Panc1 (cell line): ENCODE measurements at regions not wholly inside any gene's neighbourhood (a gene's known extent, or its start where the extent isn't known, plus 50 kb on each side); places are given as distances from the start of the nearest gene placed in this dataset.

Experiments used
- ATAC-seq: fragments of 200-7000 bp; cut with Tn5 transposase; 2 replicates; pipeline ENCODE4 v1.9.1; 2020; ENCODE audit warnings: mild to moderate bottlenecking, moderate library complexity
- BruUV-seq: library from RNA; stranded (reverse); fragments of 400-500 nt; replicated peaks from 2 replicates; lab custom pipeline; 2021; lab: Mats Ljungman, UMichigan
- CTCF ChIA-PET: fragments of 300-600 bp; sonication (Branson Sonifier 250); formaldehyde crosslinking; loops from one replicate; lab custom pipeline; 2022; ENCODE audit warnings: antibody characterized with exemption; lab: Charles Lee
- POLR2A ChIA-PET: fragments of 300-600 bp; sonication (Branson Sonifier 250); formaldehyde crosslinking; loops from one replicate; lab custom pipeline; 2022; ENCODE audit warnings: antibody characterized with exemption; lab: Charles Lee
- DNase-seq: peaks from one replicate; pipeline ENCODE4 v3.0.0-alpha.2; 2010; ENCODE audit warnings: low read depth, low spot score
- H3K27ac ChIP-seq: 2 replicates; pipeline ENCODE4 v1.5.1; 2011; ENCODE audit warnings: mild to moderate bottlenecking, low read length, inconsistent platforms
- H3K27me3 ChIP-seq: fragments of 200-500 bp; sonication (Bioruptor generic); 2 replicates; pipeline ENCODE4 v1.6.0; 2014; ENCODE audit warnings: low read length, inconsistent platforms; ENCODE audit not compliant: control insufficient read depth, insufficient read depth
- H3K36me3 ChIP-seq: fragments of 200-500 bp; sonication (Bioruptor generic); 2 replicates; pipeline ENCODE4 v1.5.1; 2014; ENCODE audit warnings: inconsistent platforms, mild to moderate bottlenecking, low read length, moderate library complexity; ENCODE audit not compliant: control insufficient read depth, insufficient read depth
- H3K4me1 ChIP-seq: 2 replicates; pipeline ENCODE4 v1.5.1; 2011; ENCODE audit warnings: inconsistent platforms, mild to moderate bottlenecking, low read length, moderate library complexity; ENCODE audit not compliant: control insufficient read depth, insufficient read depth
- H3K4me3 ChIP-seq, 2 experiments: 2 replicates each; pipeline ENCODE4 v1.5.1; 2011 to 2012; ENCODE audit warnings: low read depth in 2 of 2, low read length in 2 of 2, mild to moderate bottlenecking in 2 of 2, inconsistent platforms in 1 of 2, moderate library complexity in 1 of 2
- H3K9me3 ChIP-seq: fragments of 200-500 bp; sonication (Bioruptor generic); 2 replicates; pipeline ENCODE4 v1.5.1; 2014; ENCODE audit warnings: low read depth, mild to moderate bottlenecking, inconsistent platforms, low read length, moderate library complexity; ENCODE audit not compliant: control insufficient read depth, insufficient read depth
- POLR2AphosphoS5 ChIP-seq: IDR thresholded peaks from 2 replicates; pipeline ENCODE4 v1.6.1; 2012; ENCODE audit warnings: mild to moderate bottlenecking, low read depth, low read length, moderate library complexity
- REST ChIP-seq, 2 experiments: IDR thresholded peaks; 2 replicates each; pipeline ENCODE4 v1.6.1; 2011 to 2012; ENCODE audit warnings: low read depth in 2 of 2, control low read depth in 1 of 2, low read length in 1 of 2, mild to moderate bottlenecking in 1 of 2, moderate library complexity in 1 of 2; ENCODE audit not compliant: insufficient read depth in 1 of 2
- in situ Hi-C: cut with HindIII; loops from 2 replicates; pipeline ENCODE4 v1.10.0; 2016; ENCODE audit warnings: low sequenced_read_pairs, low pct_unique_long_range_greater_than_20kb
- intact Hi-C: fragments of 100-400 bp; cut with micrococcal nuclease; formaldehyde crosslinking; loops from one replicate; pipeline ENCODE4 v1.10.0; 2022; ENCODE audit not compliant: unreplicated experiment
- TF ChIP-seq, protein P1 (sequence below): fragments of 450-650 bp; IDR thresholded peaks from 2 replicates; pipeline ENCODE4 v1.5.1; 2017; ENCODE audit warnings: mild to moderate bottlenecking

DNA sequence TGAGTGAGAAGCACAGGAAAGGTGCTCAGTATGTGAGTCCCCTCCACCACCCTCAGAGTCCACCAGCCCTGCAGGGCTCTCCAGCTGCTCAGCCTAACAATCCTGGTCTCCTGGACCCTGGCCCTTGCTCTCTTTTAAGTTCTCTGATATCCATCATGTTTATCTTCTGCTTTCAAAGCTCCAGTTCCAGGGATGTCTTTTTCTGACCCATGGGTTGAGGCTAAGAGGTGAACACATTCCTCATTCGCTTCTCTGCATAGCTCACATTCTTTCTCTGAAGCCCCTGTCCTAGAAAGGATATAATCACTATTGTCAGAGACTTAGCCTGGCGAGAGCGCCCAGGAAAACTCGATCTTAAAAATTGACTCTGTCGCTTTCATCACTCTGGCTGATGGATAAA, 86.4 kb downstream of the ARL4C start:
- TF ChIP-seq, protein P1, sequence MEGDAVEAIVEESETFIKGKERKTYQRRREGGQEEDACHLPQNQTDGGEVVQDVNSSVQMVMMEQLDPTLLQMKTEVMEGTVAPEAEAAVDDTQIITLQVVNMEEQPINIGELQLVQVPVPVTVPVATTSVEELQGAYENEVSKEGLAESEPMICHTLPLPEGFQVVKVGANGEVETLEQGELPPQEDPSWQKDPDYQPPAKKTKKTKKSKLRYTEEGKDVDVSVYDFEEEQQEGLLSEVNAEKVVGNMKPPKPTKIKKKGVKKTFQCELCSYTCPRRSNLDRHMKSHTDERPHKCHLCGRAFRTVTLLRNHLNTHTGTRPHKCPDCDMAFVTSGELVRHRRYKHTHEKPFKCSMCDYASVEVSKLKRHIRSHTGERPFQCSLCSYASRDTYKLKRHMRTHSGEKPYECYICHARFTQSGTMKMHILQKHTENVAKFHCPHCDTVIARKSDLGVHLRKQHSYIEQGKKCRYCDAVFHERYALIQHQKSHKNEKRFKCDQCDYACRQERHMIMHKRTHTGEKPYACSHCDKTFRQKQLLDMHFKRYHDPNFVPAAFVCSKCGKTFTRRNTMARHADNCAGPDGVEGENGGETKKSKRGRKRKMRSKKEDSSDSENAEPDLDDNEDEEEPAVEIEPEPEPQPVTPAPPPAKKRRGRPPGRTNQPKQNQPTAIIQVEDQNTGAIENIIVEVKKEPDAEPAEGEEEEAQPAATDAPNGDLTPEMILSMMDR: no peak
- TF ChIP-seq REST (IDR thresholded peaks at IDR 0.05; ENCODE audit: insufficient read depth in 1 of 2, low read depth in 2 of 2, low read length in 1 of 2): no peak
- no peak overlapping the region for H3K4me3 ChIP-seq
- no peaks in the 10 kb centered on the region for H3K9me3 ChIP-seq
- ATAC-seq (no peak), DNase-seq (no peak)
- no peaks in the 10 kb centered on the region for H3K27me3 ChIP-seq
- ChIA-PET CTCF (no interaction called here), POLR2A (no interaction called here)
- in situ Hi-C loops (no loop called here), intact Hi-C loops (no loop called here)
- H3K36me3 ChIP-seq: no peaks in the 10 kb centered on the region
- peaks cover 5% of the 10 kb centered on the region for H3K4me1 ChIP-seq
- BruUV-seq: no TSS peak
- peak overlapping the region; percentile 66 for H3K27ac ChIP-seq

GRCh38 chr2:234409590-234409989, 87.3 kb downstream of the ARL4C start:
- POLR2A ChIA-PET: no interaction called here
- BruUV-seq: no TSS peak

More at GRCh38 chr2:234409590-234409989, 87.3 kb downstream of the ARL4C start:
- no peaks in the 10 kb centered on the region for H3K36me3 ChIP-seq
- H3K9me3 ChIP-seq: no peaks in the 10 kb centered on the region
- CTCF ChIA-PET: no interaction called here
- no peak overlapping the region for H3K4me3 ChIP-seq
- ATAC-seq (no peak), DNase-seq (no peak)
- TF ChIP-seq, protein P1: no peak
- TF ChIP-seq POLR2AphosphoS5: no peak
- TF ChIP-seq REST (IDR thresholded peaks at IDR 0.05; ENCODE audit: insufficient read depth in 1 of 2, low read depth in 2 of 2, low read length in 1 of 2): no peak
- peak overlapping the region; percentile 18; the same call in 1 of the 2 replicates for H3K27ac ChIP-seq
- no peaks in the 10 kb centered on the region for H3K27me3 ChIP-seq
- in situ Hi-C loops: no loop called here
- intact Hi-C loops: no loop called here
- H3K4me1 ChIP-seq: peaks cover 13% of the 10 kb centered on the region
